Left hindlimb (tissue), 1 donor: ENCODE measurements at regions not wholly inside any gene's neighbourhood (a gene's known extent, or its start where the extent isn't known, plus 50 kb on each side); places are given as distances from the start of the nearest gene placed in this dataset.

ENCODE experiments used
- DNase-seq: peaks from one replicate; pipeline ENCODE4 v3.0.0-alpha.2; 2018

DNA sequence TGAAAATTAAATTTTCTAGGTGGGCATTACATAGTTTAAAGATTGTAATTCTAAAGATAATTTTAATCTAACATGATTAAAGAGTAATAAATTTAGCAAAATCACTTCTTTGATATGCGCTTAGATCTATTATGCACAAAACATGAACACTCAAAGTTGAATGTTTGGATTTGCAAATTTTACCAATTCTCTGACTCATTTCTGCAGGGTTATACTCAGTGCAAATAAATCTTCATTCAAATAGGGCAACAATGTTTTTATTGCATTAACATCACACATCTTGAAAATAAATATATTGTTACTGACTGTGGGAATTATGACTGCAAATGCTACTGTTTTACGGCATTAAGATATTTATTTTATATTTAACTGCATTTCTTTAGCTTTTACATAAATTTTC lies 110.7 kb downstream of the OGFRL1 start:
- no peak for DNase-seq

DNA sequence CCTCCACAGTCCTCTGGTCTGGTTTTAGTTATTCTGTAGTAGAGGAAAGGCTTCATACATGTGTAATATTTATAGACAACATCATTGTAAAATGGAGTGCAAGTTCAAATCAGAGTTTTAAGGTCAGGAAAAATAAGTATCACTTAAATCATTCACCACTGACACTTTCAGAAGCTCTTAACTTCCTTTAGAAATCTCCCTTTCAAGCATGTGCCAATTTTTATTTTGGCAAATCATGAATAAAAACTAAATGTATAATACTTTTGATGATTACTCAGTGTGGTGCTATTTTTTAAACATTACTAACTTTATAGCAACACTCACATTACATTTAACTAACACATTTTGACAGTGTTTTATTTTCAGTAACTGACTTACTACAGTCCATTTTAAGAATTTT lies 112.2 kb downstream of the OGFRL1 start:
- DNase-seq: no peak

- no peak for DNase-seq
Observed at GRCh38 chr6:71402096-71402495, 113.5 kb downstream of the OGFRL1 start.

DNA sequence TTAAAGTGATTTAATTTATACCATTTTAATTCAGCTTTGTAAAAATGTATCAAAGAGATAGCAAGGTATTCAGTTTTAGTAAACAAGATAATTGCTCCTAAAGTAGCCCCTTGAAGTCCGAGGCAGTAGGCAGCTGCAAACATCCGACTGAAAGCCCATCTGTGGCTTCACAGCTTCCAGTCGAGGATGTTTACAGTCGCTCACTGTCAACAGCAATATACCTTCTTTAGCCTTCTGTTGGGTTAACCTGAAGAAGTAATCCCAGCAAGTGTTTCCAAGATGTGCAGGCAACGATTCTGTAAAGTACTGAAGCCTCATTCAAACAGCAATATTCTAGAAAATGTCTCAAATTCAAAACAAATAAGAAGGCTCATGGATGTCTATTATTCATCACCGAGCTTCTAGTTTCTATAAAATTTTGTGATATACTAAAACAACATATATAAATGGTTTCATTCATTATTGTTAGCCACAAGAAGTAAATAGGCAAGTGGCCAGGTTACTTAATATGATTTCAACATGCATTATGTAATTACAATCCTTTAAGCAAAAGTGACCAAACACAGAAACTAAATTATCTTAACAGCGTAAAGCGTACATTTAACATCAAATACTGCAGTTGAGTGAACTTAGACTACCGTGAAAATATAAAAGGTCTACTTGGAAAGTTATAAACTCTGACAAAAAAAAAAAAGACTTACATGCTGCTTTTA lies 115.0 kb downstream of the OGFRL1 start:
- DNase-seq: no peak

GRCh38 chr6:71404145-71404966 lies 115.7 kb downstream of the OGFRL1 start:
- DNase-seq: no peak

DNA sequence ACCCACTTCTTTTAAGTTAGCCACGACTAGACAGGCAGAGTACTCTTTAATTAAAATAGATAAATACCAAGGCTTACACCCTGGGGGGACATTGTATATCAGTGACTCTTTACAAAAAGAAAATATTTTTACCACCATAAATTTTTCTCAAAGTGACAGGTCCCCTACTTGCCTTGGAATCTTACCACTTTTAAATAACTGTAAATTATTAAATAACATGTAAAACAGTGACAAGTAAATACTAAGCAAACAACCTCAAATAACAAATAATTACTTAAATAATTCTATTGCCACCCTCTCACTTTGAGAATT lies 116.3 kb downstream of the OGFRL1 start:
- DNase-seq: no peak

GRCh38 chr6:71405416-71405815 lies 116.8 kb downstream of the OGFRL1 start:
- no peak for DNase-seq

- no peak for DNase-seq
Observed at GRCh38 chr6:71406865-71407860, 118.6 kb downstream of the OGFRL1 start.

DNA sequence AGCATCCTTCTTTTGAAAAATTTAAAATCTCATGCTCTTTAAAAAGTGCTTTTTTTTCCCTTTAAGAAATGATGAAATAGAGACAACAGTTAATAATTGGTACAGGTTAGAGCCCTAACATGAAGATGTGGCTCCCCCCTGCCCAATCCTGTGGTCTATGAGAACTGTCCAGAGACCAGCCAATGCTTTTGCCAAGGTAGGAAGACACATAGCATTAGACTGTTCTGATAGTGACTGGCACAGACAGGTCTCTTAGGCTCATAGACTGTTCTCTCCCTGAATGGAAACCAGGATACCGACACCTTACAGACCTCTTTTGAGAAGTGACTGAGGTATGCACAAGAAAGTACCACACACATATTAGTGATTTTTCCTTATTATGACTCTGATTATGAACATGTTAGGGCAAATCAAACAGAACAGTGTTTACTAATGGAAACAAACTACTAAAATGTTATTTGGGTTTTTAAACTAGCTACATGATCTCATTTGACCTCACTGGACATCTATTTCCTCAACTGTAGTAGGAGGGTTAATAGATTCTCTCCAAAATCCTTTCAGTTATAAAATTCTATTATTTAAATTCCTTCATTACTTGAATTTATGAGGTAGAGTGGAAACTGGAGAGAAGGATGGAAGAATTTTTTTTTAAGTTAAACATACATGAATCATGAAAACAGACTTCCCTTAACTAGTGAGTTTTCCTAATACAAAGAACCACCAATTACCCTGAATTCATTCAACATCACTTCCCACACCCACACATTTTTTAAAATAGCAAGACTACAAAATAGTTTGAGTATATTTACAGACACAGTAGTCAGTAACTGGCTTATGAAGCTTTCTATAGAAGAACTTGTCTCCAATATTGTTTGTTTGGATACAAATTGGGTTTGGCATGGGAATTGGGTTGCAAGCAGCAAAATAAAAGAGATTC lies 120.4 kb downstream of the OGFRL1 start:
- DNase-seq: no peak

GRCh38 chr6:71410164-71410566 lies 121.6 kb downstream of the OGFRL1 start:
- DNase-seq: no peak

- no peak for DNase-seq
Observed at GRCh38 chr6:71410681-71411080, 122.1 kb downstream of the OGFRL1 start.

DNA sequence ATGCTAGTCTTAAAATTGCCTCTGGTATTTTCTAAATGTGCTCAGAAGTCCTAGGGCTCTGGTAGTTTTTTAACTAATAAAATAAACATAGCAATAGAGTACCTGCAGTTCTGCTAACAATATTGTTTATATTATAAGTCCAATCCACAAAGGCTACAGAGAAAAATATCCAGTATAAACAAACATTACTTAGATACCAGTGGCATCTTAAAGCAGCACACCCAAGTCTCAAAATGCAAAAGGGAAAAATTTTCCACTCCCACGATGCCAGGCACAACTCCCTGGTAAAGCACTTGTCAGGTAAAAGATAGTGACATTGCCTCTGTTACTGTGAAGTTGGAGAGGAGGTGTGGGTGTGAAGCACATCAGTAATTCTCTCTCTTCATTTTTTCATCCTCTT lies 123.3 kb downstream of the OGFRL1 start:
- no peak for DNase-seq

DNA sequence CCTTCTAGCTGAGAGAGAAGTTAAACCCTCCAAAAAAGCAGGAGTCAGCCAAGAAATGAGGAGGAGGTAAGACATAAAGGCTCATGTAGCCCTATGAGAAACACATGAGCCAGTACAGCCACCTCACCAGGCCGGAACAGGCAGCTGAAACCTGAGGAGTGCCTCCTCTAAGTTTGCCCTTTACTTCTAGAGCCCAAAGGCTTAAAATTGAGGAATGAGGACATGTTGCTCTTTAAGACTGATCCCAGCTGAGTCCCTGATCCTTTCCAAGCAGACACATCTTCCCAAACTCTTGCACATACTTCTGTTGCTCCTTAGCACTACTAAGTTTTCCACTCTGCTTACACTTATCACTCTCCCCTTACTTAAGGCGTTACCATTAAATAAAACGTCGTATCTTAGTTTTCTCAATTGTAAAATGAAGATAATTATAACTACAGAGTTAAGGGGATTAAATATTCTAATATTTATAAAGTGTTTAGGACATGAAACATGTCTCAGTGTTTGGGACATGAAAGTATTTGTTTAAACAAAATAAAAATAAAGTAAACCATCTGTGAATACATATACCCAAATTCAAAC lies 124.0 kb downstream of the OGFRL1 start:
- DNase-seq: no peak

GRCh38 chr6:71414486-71414885 lies 125.9 kb downstream of the OGFRL1 start:
- DNase-seq: no peak

DNA sequence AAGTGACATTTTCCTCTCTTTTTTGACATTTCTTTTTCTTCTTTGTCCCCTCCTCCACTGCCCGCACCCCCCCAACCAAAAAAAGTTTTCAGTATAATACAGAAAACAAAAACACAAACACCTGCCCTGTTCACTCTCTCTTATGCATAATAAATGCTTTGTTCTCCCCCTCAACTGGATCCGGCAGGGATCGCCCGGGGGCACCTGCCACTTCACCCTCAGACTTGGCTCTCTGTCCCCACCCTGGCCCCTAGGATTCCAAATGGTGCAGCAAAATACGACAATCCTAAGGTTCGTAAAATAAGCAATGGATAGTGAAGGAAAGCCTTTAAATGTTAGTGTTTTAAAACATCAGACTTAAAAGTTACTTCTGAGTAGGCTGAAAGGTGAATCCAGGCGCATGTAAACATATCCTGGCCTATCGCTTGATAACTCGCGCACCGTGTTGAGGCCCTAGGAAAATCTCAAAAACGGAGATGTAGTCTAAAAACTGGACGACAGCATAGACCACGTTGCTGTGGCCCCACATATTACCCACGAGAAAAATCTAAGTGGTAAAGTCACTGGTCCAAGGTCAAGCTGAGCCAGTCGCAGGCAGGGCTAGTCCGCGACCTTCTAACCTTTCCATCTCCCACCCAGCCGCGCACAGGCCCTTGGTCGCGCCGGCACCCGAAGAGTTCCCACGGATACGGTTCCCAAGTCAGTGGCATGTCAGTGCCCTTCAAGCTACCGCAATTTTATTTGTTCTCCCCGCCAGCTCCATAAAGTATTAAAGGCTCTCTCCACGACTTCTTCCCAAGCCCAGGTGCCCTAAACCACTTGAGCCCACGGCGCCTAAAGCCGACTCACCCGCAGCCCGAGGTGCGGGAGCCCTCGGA lies 130.8 kb downstream of the OGFRL1 start:
- DNase-seq: no peak

GRCh38 chr6:71420095-71420692 lies 131.6 kb downstream of the OGFRL1 start:
- peak; percentile 59 for DNase-seq

- DNase-seq: peak; percentile 97
Observed at GRCh38 chr6:71420693-71421328, 132.2 kb downstream of the OGFRL1 start.

DNA sequence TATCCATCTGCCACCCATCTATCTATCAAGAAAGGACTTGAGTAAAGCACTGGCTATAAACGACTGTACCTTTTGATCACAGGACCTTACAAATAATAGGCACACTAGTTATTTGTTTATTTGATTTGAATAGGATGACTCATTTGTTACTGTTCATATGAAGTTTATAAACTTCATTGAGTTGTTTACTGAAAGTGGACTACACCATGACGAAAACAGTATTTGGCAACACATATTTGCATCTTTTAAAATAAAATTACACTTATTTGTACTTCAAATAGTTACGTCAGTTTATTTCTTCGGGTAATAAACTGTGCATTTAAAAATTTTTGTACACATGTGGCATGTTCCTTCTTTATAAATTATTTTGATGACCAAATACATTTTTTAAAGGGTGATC lies 133.0 kb downstream of the OGFRL1 start:
- DNase-seq: no peak

- no peak for DNase-seq
Observed at GRCh38 chr6:71430018-71430417, 141.4 kb downstream of the OGFRL1 start.

- no peak for DNase-seq
Observed at GRCh38 chr6:71433441-71433840, 144.8 kb downstream of the OGFRL1 start.
